Endometrium (tissue), 2 donors: ENCODE measurements at regions not wholly inside any gene's neighbourhood (a gene's known extent, or its start where the extent isn't known, plus 50 kb on each side); places are given as distances from the start of the nearest gene placed in this dataset.
A peak's percentile ranks its signal among the peaks of the same experiment; 100 is the strongest.

Experiments used
- FAIRE-seq: peaks from 2 replicates; lab custom pipeline; 2012; peaks lifted over from hg19 to GRCh38; lab: Jason Lieb, UNC
- donor health status: control.
- donor health status: control.

- FAIRE-seq, result no peak
Observed at GRCh38 chr6:21997119-21998037, 299.5 kb downstream of the PRL start.

- no peak for FAIRE-seq
Observed at GRCh38 chr6:21998582-21998981, 298.3 kb downstream of the PRL start.

- FAIRE-seq, result peak; percentile 53
Observed at GRCh38 chr6:21999012-21999528, 297.8 kb downstream of the PRL start.

GRCh38 chr6:21999741-22000140 is 297.1 kb downstream of the PRL start:
- no peak for FAIRE-seq

- FAIRE-seq, result peak; percentile 79
Observed at GRCh38 chr6:22001396-22002027, 295.3 kb downstream of the PRL start.

GRCh38 chr6:22003287-22003686 is 293.5 kb downstream of the PRL start:
- FAIRE-seq, result no peak

- FAIRE-seq, result no peak
Observed at GRCh38 chr6:22006795-22007194, 290.0 kb downstream of the PRL start.

- FAIRE-seq, result no peak
Observed at GRCh38 chr6:22007469-22007868, 289.4 kb downstream of the PRL start.

GRCh38 chr6:22008248-22008836 is 288.5 kb downstream of the PRL start:
- FAIRE-seq, result no peak

GRCh38 chr6:22010102-22010501 is 286.7 kb downstream of the PRL start:
- FAIRE-seq, result no peak

GRCh38 chr6:22015216-22015615 is 281.6 kb downstream of the PRL start:
- no peak for FAIRE-seq

GRCh38 chr6:22015944-22016343 is 280.9 kb downstream of the PRL start:
- FAIRE-seq, result no peak

GRCh38 chr6:22017272-22017671 is 279.6 kb downstream of the PRL start:
- no peak for FAIRE-seq

GRCh38 chr6:22017766-22018165 is 279.1 kb downstream of the PRL start:
- FAIRE-seq, result no peak

- FAIRE-seq, result no peak
Observed at GRCh38 chr6:22019857-22020256, 277.0 kb downstream of the PRL start.

- FAIRE-seq, result no peak
Observed at GRCh38 chr6:22020299-22021003, 276.4 kb downstream of the PRL start.

- no peak for FAIRE-seq
Observed at GRCh38 chr6:22021966-22022365, 274.9 kb downstream of the PRL start.

GRCh38 chr6:22023937-22024336 is 272.9 kb downstream of the PRL start:
- FAIRE-seq, result no peak

GRCh38 chr6:22024973-22025467 is 271.8 kb downstream of the PRL start:
- no peak for FAIRE-seq

- peak; percentile 90 for FAIRE-seq
Observed at GRCh38 chr6:22025468-22026163, 271.2 kb downstream of the PRL start.

- no peak for FAIRE-seq
Observed at GRCh38 chr6:22026164-22026678, 270.6 kb downstream of the PRL start.
